ENCODE measurements at regions not wholly inside any gene's neighbourhood (a gene's known extent, or its start where the extent isn't known, plus 50 kb on each side); places are given as distances from the start of the nearest gene placed in this dataset.
"Not testable (repeated sequence)": the region's sequence is repeated elsewhere in the genome, so short reads cannot be mapped to it uniquely, and the experiment has no call there.

DNA sequence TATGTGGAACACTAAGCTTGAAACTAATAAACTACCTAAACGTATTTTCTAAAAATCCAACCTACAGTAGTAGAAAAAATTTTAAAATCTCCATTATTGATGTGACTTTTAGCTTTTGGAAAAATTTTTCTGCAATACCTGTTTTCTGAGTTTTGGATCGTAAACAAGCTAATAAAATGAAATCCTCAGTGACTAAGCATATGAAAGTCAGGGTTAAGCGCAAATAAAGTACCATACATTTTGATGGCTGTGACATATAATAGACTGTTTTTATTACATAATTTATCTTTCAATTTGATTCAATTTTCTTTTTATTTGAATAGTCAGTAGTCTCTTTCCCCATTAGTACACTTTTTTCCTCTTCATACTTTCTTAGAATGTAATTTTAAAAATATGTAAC, 683.6 kb downstream of the NUP35 start:
- no peaks in the 10 kb centered on the region for H3K36me3 ChIP-seq (ENCODE audit: control insufficient read depth, low read depth, low read length)
- no peak overlapping the region for H3K9ac ChIP-seq (ENCODE audit: low read length)
- no peaks in the 10 kb centered on the region for H3K9me3 ChIP-seq (ENCODE audit: control insufficient read depth, low read depth, low read length)
- H3K4me3 ChIP-seq (ENCODE audit: low read length) = no peak overlapping the region
- no peaks in the 10 kb centered on the region for H3K27me3 ChIP-seq (ENCODE audit: control insufficient read depth, insufficient read depth, low read length)
- no peak overlapping the region for H3K27ac ChIP-seq (ENCODE audit: low read length)
- H3K4me1 ChIP-seq (ENCODE audit: control insufficient read depth, low read depth, low read length) = no peaks in the 10 kb centered on the region

- H3K9ac ChIP-seq (ENCODE audit: low read length) = no peak overlapping the region
- H3K36me3 ChIP-seq (ENCODE audit: control insufficient read depth, low read depth, low read length) = no peaks in the 10 kb centered on the region
- H3K9me3 ChIP-seq (ENCODE audit: control insufficient read depth, low read depth, low read length) = no peaks in the 10 kb centered on the region
Observed at GRCh38 chr2:183809404-183809803, 685.2 kb downstream of the NUP35 start.

GRCh38 chr2:183811281-183811680, 687.0 kb downstream of the NUP35 start:
- no peak overlapping the region for H3K9ac ChIP-seq (ENCODE audit: low read length)
- H3K27me3 ChIP-seq (ENCODE audit: control insufficient read depth, insufficient read depth, low read length) = no peaks in the 10 kb centered on the region
- H3K27ac ChIP-seq (ENCODE audit: low read length) = no peak overlapping the region
- H3K4me1 ChIP-seq (ENCODE audit: control insufficient read depth, low read depth, low read length) = no peaks in the 10 kb centered on the region
- no peaks in the 10 kb centered on the region for H3K36me3 ChIP-seq (ENCODE audit: control insufficient read depth, low read depth, low read length)
- no peak overlapping the region for H3K4me3 ChIP-seq (ENCODE audit: low read length)
- H3K9me3 ChIP-seq (ENCODE audit: control insufficient read depth, low read depth, low read length) = no peaks in the 10 kb centered on the region

More at GRCh38 chr2:183809404-183809803, 685.2 kb downstream of the NUP35 start:
- Histone ChIP-seq H3K4me3 (ENCODE audit: low read length) (no peak overlapping the region), H3K27ac (ENCODE audit: low read length) (no peak overlapping the region), H3K27me3 (ENCODE audit: control insufficient read depth, insufficient read depth, low read length) (no peaks in the 10 kb centered on the region), H3K4me1 (ENCODE audit: control insufficient read depth, low read depth, low read length) (no peaks in the 10 kb centered on the region)

DNA sequence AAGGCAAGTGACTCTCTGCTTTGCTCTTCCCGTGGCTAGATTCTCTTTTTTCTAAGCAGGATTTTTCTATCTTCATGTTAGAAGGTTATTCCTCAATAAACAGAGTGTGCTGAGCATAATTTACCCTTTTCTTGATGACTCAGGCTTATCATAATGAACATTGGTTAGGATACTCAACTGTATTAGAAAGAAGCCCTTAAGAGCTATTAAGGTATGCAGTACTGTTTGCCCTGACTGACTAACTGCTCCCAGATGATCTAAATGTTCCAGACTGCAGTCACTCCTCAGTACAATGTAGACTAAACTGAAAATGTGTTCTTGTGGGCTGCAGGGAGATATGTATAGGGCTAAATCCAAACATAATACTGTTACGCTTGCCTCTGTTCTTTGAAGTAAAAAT, 687.8 kb downstream of the NUP35 start:
- H3K27me3 ChIP-seq (ENCODE audit: control insufficient read depth, insufficient read depth, low read length) = no peaks in the 10 kb centered on the region
- no peak overlapping the region for H3K27ac ChIP-seq (ENCODE audit: low read length)
- H3K4me3 ChIP-seq (ENCODE audit: low read length) = no peak overlapping the region
- H3K4me1 ChIP-seq (ENCODE audit: control insufficient read depth, low read depth, low read length) = no peaks in the 10 kb centered on the region
- no peaks in the 10 kb centered on the region for H3K9me3 ChIP-seq (ENCODE audit: control insufficient read depth, low read depth, low read length)
- no peaks in the 10 kb centered on the region for H3K36me3 ChIP-seq (ENCODE audit: control insufficient read depth, low read depth, low read length)
- H3K9ac ChIP-seq (ENCODE audit: low read length) = no peak overlapping the region

- no peak overlapping the region for H3K9ac ChIP-seq (ENCODE audit: low read length)
- H3K4me1 ChIP-seq (ENCODE audit: control insufficient read depth, low read depth, low read length) = no peaks in the 10 kb centered on the region
- peaks cover 3% of the 10 kb centered on the region for H3K9me3 ChIP-seq (ENCODE audit: control insufficient read depth, low read depth, low read length)
- H3K36me3 ChIP-seq (ENCODE audit: control insufficient read depth, low read depth, low read length) = no peaks in the 10 kb centered on the region
- no peak overlapping the region for H3K27ac ChIP-seq (ENCODE audit: low read length)
- no peak overlapping the region for H3K4me3 ChIP-seq (ENCODE audit: low read length)
- H3K27me3 ChIP-seq (ENCODE audit: control insufficient read depth, insufficient read depth, low read length) = no peaks in the 10 kb centered on the region
Observed at GRCh38 chr2:183825710-183826109, 701.5 kb downstream of the NUP35 start.

GRCh38 chr2:183829931-183830330, 705.7 kb downstream of the NUP35 start:
- H3K36me3 ChIP-seq (ENCODE audit: control insufficient read depth, low read depth, low read length) = no peaks in the 10 kb centered on the region
- no peak overlapping the region for H3K27ac ChIP-seq (ENCODE audit: low read length)
- peaks cover 3% of the 10 kb centered on the region for H3K9me3 ChIP-seq (ENCODE audit: control insufficient read depth, low read depth, low read length)
- H3K4me3 ChIP-seq (ENCODE audit: low read length) = no peak overlapping the region
- H3K4me1 ChIP-seq (ENCODE audit: control insufficient read depth, low read depth, low read length) = no peaks in the 10 kb centered on the region
- no peak overlapping the region for H3K9ac ChIP-seq (ENCODE audit: low read length)
- no peaks in the 10 kb centered on the region for H3K27me3 ChIP-seq (ENCODE audit: control insufficient read depth, insufficient read depth, low read length)

- Histone ChIP-seq H3K4me1 (ENCODE audit: control insufficient read depth, low read depth, low read length) (no peaks in the 10 kb centered on the region), H3K9me3 (ENCODE audit: control insufficient read depth, low read depth, low read length) (no peaks in the 10 kb centered on the region), H3K27ac (ENCODE audit: low read length) (no peak overlapping the region), H3K4me3 (ENCODE audit: low read length) (no peak overlapping the region), H3K27me3 (ENCODE audit: control insufficient read depth, insufficient read depth, low read length) (no peaks in the 10 kb centered on the region), H3K9ac (ENCODE audit: low read length) (no peak overlapping the region), H3K36me3 (ENCODE audit: control insufficient read depth, low read depth, low read length) (no peaks in the 10 kb centered on the region)
Observed at GRCh38 chr2:183837157-183837556, 712.9 kb downstream of the NUP35 start.

DNA sequence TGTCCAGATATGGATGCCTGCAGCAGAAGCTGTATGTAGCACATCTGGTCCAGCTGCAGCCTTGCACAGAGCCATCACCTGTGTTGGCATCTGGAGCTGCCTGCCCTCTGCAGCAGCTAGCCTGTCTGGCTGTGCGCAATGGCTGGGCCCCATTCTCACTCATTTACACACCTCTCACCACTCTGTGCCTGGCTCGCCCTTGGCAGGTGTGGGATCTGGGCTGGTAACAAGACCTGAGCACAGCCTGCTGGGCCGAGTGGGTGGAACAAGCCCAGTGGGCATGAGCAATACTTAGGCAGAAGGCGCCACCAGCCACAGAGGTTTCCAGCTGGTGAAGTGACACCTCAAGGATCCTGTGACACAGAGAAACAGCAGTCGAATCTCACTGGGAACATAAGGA, 714.1 kb downstream of the NUP35 start:
- Histone ChIP-seq H3K9ac (ENCODE audit: low read length) (no peak overlapping the region), H3K4me1 (ENCODE audit: control insufficient read depth, low read depth, low read length) (no peaks in the 10 kb centered on the region), H3K9me3 (ENCODE audit: control insufficient read depth, low read depth, low read length) (no peaks in the 10 kb centered on the region), H3K36me3 (ENCODE audit: control insufficient read depth, low read depth, low read length) (no peaks in the 10 kb centered on the region), H3K27me3 (ENCODE audit: control insufficient read depth, insufficient read depth, low read length) (no peaks in the 10 kb centered on the region), H3K4me3 (ENCODE audit: low read length) (no peak overlapping the region), H3K27ac (ENCODE audit: low read length) (no peak overlapping the region)

- Histone ChIP-seq H3K27me3 (ENCODE audit: control insufficient read depth, insufficient read depth, low read length) (no peaks in the 10 kb centered on the region), H3K36me3 (ENCODE audit: control insufficient read depth, low read depth, low read length) (no peaks in the 10 kb centered on the region), H3K4me1 (ENCODE audit: control insufficient read depth, low read depth, low read length) (no peaks in the 10 kb centered on the region), H3K27ac (ENCODE audit: low read length) (no peak overlapping the region), H3K9ac (ENCODE audit: low read length) (no peak overlapping the region), H3K4me3 (ENCODE audit: low read length) (no peak overlapping the region), H3K9me3 (ENCODE audit: control insufficient read depth, low read depth, low read length) (no peaks in the 10 kb centered on the region)
Observed at GRCh38 chr2:183840061-183840584, 715.9 kb downstream of the NUP35 start.

- not testable (repeated sequence) for H3K36me3 ChIP-seq (ENCODE audit: control insufficient read depth, low read depth, low read length); H3K9ac ChIP-seq (ENCODE audit: low read length); H3K4me3 ChIP-seq (ENCODE audit: low read length); H3K27me3 ChIP-seq (ENCODE audit: control insufficient read depth, insufficient read depth, low read length); H3K27ac ChIP-seq (ENCODE audit: low read length); H3K9me3 ChIP-seq (ENCODE audit: control insufficient read depth, low read depth, low read length); H3K4me1 ChIP-seq (ENCODE audit: control insufficient read depth, low read depth, low read length)
Observed at GRCh38 chr2:183849826-183850225, 725.6 kb downstream of the NUP35 start.

- H3K27ac ChIP-seq (ENCODE audit: low read length) = no peak overlapping the region
Observed at GRCh38 chr2:183859129-183859528, 734.9 kb downstream of the NUP35 start.

DNA sequence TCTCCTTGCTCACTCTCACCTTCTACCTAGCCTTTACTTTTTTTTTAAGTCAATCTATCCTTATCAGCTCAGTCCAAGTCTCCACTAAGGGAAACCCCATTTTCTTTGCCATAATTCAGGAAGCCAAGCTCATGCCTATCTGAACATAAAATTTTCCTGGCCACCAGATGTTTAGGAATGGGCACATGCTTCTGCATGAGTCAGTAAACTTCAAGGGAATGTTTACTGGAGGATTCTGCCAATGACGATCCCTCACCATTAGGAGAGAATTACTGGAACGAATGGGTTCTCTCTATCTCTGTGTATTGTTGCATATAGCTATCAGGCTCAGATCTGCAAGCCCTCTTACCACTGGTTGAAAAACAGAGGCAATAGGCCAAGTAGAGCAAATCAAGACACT, 731.7 kb upstream of the ZNF804A start:
- Histone ChIP-seq H3K27me3 (ENCODE audit: control insufficient read depth, insufficient read depth, low read length) (no peaks in the 10 kb centered on the region), H3K4me3 (ENCODE audit: low read length) (no peak overlapping the region), H3K36me3 (ENCODE audit: control insufficient read depth, low read depth, low read length) (no peaks in the 10 kb centered on the region), H3K27ac (ENCODE audit: low read length) (no peak overlapping the region), H3K9me3 (ENCODE audit: control insufficient read depth, low read depth, low read length) (no peaks in the 10 kb centered on the region), H3K9ac (ENCODE audit: low read length) (no peak overlapping the region), H3K4me1 (ENCODE audit: control insufficient read depth, low read depth, low read length) (no peaks in the 10 kb centered on the region)

More at GRCh38 chr2:183859129-183859528, 734.9 kb downstream of the NUP35 start:
- H3K4me1 ChIP-seq (ENCODE audit: control insufficient read depth, low read depth, low read length) = no peaks in the 10 kb centered on the region
- no peak overlapping the region for H3K4me3 ChIP-seq (ENCODE audit: low read length)
- no peaks in the 10 kb centered on the region for H3K9me3 ChIP-seq (ENCODE audit: control insufficient read depth, low read depth, low read length)
- no peak overlapping the region for H3K9ac ChIP-seq (ENCODE audit: low read length)
- no peaks in the 10 kb centered on the region for H3K27me3 ChIP-seq (ENCODE audit: control insufficient read depth, insufficient read depth, low read length)
- H3K36me3 ChIP-seq (ENCODE audit: control insufficient read depth, low read depth, low read length) = no peaks in the 10 kb centered on the region

Measured in iPS-18a (cell line).